GM12865 (cell line): ENCODE measurements at regions not wholly inside any gene's neighbourhood (a gene's known extent, or its start where the extent isn't known, plus 50 kb on each side); places are given as distances from the start of the nearest gene placed in this dataset.

Source experiments
- DNase-seq: peaks from one replicate; pipeline ENCODE4 v3.0.0; 2010; ENCODE audit warnings: low read depth
- H3K4me3 ChIP-seq: 2 replicates; pipeline ENCODE4 v1.5.1; 2011; ENCODE audit warnings: mild to moderate bottlenecking, low read depth, low read length, control low read depth
- TF ChIP-seq, protein P1 (sequence below): IDR thresholded peaks from 2 replicates; pipeline ENCODE4 v1.5.1; 2011; ENCODE audit warnings: low read length, control low read depth, low read depth, inconsistent platforms; ENCODE audit not compliant: insufficient read depth; ENCODE audit errors: missing control alignments

DNA sequence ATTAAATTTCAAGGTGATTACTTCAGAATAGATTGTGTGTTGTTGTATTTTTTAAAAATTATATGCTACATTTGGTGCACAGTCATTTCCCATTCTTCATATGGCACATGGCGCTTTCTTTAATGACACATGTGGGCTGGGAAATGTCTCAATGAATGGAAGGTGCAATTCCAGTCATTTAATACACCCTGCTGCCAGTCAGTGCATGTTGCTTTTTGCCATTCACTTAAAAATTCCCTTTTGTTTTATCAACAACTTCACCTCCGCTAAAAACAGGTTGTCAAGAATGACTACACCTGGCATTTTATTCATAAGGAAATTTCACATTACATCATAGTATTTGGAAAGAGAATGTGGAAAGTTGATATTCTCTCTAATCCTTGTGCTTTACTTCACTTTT lies 716.4 kb upstream of the ADAMTS5 start:
- TF ChIP-seq, protein P1, sequence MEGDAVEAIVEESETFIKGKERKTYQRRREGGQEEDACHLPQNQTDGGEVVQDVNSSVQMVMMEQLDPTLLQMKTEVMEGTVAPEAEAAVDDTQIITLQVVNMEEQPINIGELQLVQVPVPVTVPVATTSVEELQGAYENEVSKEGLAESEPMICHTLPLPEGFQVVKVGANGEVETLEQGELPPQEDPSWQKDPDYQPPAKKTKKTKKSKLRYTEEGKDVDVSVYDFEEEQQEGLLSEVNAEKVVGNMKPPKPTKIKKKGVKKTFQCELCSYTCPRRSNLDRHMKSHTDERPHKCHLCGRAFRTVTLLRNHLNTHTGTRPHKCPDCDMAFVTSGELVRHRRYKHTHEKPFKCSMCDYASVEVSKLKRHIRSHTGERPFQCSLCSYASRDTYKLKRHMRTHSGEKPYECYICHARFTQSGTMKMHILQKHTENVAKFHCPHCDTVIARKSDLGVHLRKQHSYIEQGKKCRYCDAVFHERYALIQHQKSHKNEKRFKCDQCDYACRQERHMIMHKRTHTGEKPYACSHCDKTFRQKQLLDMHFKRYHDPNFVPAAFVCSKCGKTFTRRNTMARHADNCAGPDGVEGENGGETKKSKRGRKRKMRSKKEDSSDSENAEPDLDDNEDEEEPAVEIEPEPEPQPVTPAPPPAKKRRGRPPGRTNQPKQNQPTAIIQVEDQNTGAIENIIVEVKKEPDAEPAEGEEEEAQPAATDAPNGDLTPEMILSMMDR, result no peak
- no peak overlapping the region for H3K4me3 ChIP-seq
- DNase-seq, result no peak

DNA sequence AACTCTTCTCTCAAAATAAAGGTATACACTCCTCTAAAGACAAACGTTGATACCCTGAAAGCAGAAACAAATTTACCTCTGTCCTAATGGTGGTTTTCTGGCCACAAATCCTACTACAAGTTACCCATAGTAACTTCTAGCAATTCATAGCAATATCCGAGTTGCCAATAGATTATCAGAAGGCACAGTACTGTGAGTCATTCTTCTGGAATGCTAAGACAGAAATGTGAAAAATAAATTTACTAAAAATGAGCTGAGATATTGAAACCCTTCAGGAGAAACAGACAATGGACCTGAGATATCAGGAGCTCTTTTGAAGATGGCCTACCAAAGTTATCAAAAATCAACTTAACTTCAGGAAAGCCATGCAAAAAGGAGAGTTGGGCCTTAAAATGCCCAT lies 715.0 kb upstream of the ADAMTS5 start:
- TF ChIP-seq, protein P1, result no peak
- no peak overlapping the region for H3K4me3 ChIP-seq
- DNase-seq, result no peak

DNA sequence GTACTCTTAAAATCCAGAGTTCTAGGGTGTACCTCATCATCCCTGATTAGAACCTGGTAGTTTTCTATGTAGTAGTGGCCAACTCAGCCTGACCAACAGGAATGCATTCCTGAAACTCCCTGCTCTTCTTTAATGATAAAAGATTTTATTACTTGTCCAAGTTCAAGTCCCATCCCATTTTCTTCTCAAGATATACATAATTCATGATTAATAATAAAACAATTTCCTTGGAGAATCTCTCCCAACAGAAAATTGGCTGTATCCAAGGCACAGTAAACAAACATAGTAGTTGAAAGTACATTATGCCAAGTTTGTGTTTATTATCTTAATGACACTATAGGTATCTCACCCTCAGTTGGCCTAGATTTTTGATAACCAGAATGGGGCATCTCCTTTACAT lies 714.1 kb upstream of the ADAMTS5 start:
- DNase-seq, result no peak
- H3K4me3 ChIP-seq, result no peak overlapping the region
- TF ChIP-seq, protein P1, result no peak

DNA sequence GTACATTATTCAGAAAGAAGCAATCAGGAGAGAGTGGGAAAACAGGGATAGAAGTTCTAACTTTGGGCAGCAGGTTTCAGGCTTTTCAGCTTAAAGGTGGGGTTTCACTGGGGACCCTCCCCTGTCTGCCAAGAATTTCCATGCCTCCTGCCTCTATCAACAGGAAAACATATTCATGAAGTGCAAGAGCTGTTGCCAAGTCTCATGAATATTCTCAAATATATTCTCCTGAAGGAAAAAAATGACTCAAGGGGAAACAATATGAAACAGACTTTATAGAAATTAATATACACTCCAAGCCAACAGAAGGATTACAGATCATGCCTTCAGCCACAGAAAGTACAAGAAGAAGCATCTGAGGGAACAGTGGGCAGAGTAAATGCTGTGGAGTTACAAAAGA lies 713.3 kb upstream of the ADAMTS5 start:
- no peak overlapping the region for H3K4me3 ChIP-seq
- TF ChIP-seq, protein P1, result no peak
- no peak for DNase-seq

DNA sequence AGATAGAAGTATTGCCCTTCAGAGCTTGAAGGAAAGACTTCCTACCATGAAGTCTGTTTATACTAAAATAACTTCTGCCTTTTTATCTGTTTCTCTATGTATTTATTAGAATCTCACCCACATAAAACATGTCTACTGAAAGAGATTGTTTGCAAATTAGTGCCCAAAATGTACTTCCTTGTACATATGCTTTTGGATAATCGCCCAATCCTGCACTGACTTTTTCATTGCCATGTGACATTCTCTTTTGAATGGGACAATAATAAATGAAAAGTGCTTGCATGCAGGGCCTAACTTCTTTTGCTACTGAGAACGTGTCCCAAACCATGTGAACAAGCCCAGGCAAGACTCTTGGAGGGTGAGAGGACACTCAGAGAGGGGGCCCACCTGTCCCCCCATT lies 711.6 kb upstream of the ADAMTS5 start:
- TF ChIP-seq, protein P1, result no peak
- no peak for DNase-seq
- H3K4me3 ChIP-seq, result no peak overlapping the region

DNA sequence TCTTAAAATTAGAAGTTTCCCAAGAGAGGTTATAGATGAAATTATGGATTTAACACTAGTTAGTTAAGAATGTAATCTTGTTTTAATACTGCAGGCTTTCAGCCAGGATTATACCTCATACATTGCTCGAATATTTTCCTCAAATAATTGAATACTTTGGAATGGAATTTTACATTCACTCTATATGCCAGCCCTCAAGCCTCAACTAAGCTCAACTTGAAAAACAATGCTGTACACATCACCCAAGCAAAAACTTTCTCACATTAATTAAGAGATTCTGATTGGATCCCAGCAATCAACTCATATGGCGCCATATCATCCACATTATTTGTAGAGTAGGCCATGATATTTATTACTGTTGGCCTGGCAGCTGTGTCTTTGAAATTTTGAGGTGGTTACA lies 710.7 kb upstream of the ADAMTS5 start:
- H3K4me3 ChIP-seq, result no peak overlapping the region
- DNase-seq, result no peak
- TF ChIP-seq, protein P1, result no peak

DNA sequence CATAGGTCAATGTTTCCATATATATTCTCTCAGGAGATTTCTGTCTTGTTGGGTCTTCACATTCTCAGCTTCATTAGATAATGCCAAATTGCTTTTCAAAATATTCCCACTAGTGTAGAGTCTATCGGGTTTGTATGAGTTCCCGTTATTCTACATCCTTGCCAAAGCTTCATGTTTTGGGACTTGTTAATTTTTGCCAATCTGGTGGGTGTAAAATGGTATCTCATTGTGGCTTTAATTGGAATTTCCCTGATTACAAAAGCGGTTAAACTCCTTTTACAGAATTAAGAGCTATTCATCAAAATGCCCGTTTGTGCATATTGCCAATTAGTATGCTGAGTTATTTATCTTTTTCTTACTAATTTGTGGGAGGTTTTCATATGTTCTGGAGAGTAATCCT lies 708.4 kb upstream of the ADAMTS5 start:
- no peak for DNase-seq
- TF ChIP-seq, protein P1, result no peak

More for the DNA sequence above, 708.4 kb upstream of the ADAMTS5 start:
- no peak overlapping the region for H3K4me3 ChIP-seq
